GM12892 (cell line): ENCODE measurements at regions not wholly inside any gene's neighbourhood (a gene's known extent, or its start where the extent isn't known, plus 50 kb on each side); places are given as distances from the start of the nearest gene placed in this dataset.

ENCODE experiments used
- POLR2A ChIP-seq: IDR thresholded peaks from 2 replicates; pipeline ENCODE4 v1.6.1; 2011; ENCODE audit warnings: low read depth, low read length, control low read depth
- POLR2AphosphoS5 ChIP-seq: IDR thresholded peaks from 2 replicates; pipeline ENCODE4 v1.6.1; 2011; ENCODE audit warnings: low read depth, low read length, control low read depth
- TAF1 ChIP-seq: IDR thresholded peaks from 2 replicates; pipeline ENCODE4 v1.6.1; 2011; ENCODE audit warnings: low read depth, mild to moderate bottlenecking, control low read depth, low read length, borderline replicate concordance

DNA sequence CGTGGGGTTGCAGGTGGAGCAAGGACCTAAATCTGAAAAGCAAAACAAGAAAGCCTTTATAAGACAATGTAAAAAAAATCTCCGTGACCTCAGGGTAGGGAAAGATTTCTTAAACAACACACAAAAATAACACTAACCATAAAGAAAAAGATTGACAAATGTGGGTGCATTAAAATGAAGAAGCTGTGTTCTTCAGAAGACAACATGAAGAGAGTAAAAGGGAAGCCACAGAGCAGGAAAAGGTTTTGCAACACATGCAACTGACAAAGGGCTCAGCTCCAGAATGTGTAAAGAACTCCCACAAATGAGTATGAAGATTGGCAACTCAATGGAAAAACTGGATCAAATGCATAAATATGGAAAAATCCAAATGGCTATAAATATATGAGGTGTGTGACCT lies 74.2 kb downstream of the MAGEF1 start:
- TF ChIP-seq POLR2AphosphoS5 = no peak
- no peak for TF ChIP-seq POLR2A
- no peak for TF ChIP-seq TAF1
